Activated CD4-positive, alpha-beta T cell treated with anti-CD3 and anti-CD28 coated beads for 24 hours (primary cell): ENCODE measurements at regions not wholly inside any gene's neighbourhood (a gene's known extent, or its start where the extent isn't known, plus 50 kb on each side); places are given as distances from the start of the nearest gene placed in this dataset.
"Not testable (repeated sequence)": the region's sequence is repeated elsewhere in the genome, so short reads cannot be mapped to it uniquely, and the experiment has no call there.

Source experiments
- DNase-seq, 2 donors: peaks; one replicate each; pipeline ENCODE4 v3.0.0-alpha.2; 2020; ENCODE audit warnings: low read depth in 2 of 2

DNA sequence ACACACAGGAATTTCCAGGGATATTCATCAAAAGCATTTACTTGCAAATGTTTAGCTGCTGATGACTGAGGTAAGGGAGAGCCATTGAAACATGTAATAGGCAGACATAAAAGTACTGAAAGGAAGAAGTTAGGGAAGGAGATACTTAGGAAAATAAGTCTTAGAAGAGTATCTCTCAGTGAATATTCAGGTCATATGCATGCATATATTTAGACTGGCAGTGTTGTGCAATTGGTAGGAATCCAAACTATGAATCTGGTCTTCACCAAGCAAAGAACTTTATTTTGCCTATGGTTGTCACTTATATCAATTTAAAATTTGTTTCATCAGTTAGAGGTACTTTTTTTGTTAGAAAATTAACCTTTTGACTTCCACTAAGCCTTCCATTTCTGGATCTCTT, 1490.7 kb downstream of the SUCLG1 start:
- no peak for DNase-seq

DNA sequence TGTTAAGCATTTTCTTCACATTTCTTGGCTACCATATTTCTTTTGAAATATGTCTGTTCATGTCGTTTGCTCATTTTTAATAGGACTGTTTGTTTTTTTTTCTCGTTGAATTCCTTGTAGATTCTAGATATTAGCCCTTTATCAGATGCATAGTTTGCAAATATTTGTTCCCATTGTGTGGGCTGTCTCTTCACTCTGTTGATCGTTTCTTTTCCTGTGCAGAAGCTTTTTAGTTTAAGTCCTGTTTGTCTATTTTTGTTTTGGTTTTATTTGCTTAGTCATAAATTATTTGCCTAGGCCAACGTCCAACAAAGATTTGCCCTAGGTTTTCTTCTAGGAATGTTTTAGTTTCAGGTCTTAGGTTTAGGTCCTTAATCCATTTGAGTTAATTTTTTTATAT, 1494.7 kb downstream of the SUCLG1 start:
- DNase-seq, result no peak

GRCh38 chr2:82959727-82960126, 1499.4 kb downstream of the SUCLG1 start:
- no peak for DNase-seq

DNA sequence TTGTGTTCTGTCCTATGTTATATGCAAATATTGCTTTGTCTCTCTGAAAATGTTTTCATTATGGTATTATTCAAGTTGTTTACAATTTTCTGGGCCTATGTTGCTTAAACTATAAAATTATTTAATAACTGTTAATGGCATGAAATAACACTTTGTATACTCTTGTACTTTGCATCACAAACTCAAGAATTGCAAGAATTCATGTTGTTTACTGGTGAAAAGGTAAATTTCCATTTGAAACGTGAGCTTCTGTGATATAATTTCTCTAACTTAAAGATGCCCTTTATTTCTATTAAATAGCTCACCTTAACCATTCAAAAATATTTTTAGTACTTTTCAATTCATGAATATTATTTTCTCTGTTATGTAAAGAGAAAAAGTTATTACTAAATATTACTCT, 1504.2 kb downstream of the SUCLG1 start:
- no peak for DNase-seq

GRCh38 chr2:82939211-82939610, 1519.9 kb downstream of the SUCLG1 start:
- no peak for DNase-seq

DNA sequence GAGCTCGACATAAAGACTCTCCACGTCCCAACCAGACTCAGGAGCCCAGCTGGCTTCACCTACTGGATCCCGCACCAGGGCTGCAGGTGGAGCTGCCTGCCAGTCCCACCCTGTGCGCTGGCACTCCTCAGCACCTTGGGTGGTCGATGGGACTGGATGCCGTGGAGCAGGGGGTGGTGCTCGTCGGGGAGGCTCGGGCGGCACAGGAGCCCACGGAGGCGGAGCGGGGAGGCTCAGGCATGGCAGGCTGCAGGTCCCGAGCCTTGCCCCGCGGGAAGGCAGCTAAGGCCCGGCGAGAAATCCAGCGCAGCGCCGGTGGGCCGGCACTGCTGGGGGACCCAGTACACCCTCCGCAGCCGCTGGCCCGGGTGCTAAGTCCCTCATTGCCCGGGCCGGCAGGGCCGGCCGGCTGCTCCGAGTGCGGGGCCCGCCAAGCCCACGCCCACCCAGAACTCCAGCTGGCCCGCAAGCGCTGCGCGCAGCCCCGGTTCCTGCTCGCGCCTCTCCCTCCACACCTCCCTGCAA, 1520.7 kb downstream of the SUCLG1 start:
- not testable (repeated sequence) for DNase-seq

GRCh38 chr2:82913566-82913965, 1545.5 kb downstream of the SUCLG1 start:
- DNase-seq, result no peak

DNA sequence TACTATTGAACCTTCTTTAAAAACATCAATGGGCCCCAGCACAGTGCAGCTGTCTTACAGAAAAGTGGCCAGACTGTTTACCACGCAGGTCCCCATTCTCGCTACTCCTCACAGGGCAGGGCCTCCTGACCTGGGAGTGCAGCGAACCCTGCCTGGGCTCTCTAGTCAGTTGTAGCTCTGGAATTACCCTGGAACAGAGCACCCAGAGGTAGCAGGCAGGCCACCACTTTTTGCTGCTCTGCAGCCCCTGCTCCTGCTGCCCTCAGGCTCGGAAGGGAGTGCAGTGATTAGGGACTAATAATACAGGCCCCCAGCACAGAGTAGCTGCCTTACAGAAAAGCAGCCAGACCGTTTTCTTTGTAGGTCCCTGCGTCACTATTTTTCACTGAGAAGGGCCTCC, 1563.0 kb downstream of the SUCLG1 start:
- DNase-seq, result no peak

DNA sequence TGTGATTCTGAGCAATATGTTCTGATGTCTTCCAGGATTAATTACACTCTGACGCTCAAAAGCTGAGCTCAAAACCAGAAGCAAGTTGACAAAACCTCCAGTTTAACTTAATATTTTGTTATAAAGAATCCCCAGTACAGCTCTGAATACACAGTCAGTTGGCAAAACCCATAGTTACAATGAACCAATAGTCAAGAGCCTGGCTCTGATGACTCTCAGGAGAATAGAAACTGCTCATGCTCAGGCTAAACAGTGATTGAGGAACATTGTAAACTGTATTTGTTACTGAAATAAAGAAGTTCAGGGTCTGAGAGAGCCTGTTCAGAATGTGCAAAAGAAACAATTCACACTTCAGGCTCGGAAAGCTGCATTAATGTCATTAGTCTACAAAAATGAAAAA, 1565.9 kb downstream of the SUCLG1 start:
- DNase-seq, result no peak

DNA sequence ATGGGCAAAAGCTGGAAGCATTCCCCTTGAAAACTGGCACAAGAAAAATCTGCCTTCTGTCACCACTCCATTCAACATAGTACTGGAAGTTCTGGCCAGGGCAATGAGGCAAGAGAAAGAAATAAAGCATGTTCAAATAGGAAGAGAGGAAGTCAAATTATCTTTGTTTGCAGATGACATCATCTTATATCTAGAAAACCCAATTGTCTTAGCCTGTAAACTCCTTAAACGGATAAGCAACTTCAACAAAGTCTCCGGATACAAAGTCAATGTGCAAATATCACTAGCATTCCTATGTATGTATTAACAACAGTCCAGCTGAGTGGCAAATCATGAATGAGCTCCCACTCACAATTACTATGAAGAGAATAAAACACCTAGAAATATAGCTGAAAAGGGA, 1579.3 kb downstream of the SUCLG1 start:
- no peak for DNase-seq

- DNase-seq, result no peak
Measured at GRCh38 chr2:82875858-82876257, 1583.2 kb downstream of the SUCLG1 start.

DNA sequence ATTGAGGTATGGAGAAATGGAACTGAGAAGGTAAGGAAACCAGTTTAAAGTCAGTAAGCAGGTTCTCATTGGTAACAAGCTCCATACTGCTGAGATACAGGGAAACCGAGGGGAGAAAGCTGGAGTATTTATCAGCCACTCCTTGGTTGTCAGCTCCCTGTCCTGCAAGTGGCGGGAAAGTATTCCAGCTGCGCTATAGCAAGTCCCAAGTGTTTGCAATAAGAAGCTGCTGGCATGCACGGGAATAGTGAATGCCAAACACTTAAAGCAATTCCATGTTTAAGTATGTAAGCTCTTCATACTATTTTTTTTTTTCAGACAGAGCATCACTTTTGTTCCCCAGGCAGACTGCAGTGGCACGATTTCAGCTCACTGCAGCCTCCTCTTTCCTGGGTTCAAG, 1601.1 kb downstream of the SUCLG1 start:
- DNase-seq, result no peak

- DNase-seq, result no peak
Measured at GRCh38 chr2:82853299-82853698, 1605.8 kb downstream of the SUCLG1 start.

- DNase-seq, result no peak
Measured at GRCh38 chr2:82852787-82853186, 1606.3 kb downstream of the SUCLG1 start.

DNA sequence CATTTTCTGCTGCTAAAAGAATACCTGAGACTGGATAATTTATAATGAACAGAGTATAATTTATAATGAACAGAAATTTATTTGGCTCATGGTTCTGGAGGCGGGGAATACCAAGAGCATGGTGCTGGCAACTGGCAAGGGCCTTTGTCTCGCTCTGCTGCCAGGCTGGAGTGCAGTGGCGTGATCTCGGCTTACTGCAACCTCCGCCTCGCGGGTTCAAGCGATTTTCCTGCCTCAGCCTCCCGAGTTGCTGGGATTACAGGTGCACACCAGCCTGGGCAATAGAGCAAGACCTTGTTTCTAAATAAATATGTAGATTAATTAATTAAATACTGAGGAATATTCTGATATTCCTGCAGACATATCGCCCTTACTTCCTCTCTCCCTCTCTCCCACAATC, 1610.8 kb downstream of the SUCLG1 start:
- no peak for DNase-seq

GRCh38 chr2:82839036-82839435, 1620.0 kb downstream of the SUCLG1 start:
- no peak for DNase-seq

- DNase-seq, result no peak
Measured at GRCh38 chr2:82837588-82838304, 1621.3 kb downstream of the SUCLG1 start.

GRCh38 chr2:82834893-82835292, 1624.2 kb downstream of the SUCLG1 start:
- DNase-seq, result no peak

GRCh38 chr2:82827426-82827825, 1631.7 kb downstream of the SUCLG1 start:
- DNase-seq, result no peak

GRCh38 chr2:82826437-82826836, 1632.6 kb downstream of the SUCLG1 start:
- no peak for DNase-seq

DNA sequence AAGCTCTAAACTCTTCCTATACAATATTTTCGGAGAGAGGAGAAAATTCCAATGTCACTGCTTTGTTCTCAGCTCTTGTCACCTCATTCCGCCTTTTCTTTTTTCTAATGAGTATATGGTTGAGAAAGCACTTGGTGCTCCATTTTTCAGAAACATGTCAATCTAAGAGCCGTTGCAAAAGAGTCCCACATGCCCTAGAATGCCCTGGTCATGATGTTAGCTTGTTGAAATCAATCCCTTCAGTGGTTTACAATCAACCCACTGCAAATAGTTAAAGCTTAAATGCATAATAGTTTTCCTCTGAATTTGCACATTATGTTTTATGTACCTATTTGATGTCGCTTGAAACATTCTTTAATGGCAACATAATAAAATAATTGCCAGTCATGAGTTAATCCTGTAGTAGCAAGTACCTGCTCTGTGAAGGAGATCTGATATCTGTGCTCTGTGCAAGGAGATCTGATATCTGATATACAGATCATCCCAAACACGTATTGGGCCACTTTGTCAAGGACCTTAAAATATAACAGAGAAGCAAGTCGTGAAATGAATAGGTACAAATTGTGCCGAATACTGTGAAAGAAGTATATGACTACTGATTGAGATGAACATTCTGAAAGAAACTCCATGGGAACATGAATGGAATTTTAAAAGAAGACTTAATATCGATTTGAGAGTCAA, 1633.5 kb downstream of the SUCLG1 start:
- DNase-seq, result no peak

DNA sequence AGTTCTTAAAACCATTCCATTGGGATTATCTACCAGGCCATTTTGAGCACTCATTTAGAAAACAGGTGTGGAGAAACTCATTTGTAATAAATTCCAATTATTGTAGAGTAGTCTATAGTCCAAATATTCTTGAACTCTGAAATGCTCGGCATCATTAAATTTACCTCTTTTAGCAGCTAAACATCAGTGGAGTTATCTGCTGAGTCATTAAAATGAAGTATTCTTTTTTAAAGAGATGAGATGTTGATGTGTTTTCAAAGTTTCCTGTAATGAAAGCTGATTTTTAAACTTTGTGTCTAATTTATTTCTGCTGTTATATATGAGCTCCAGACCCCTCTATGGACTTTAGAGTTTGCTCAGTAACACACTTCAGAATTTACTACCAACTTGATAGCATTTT, 1635.2 kb downstream of the SUCLG1 start:
- no peak for DNase-seq

DNA sequence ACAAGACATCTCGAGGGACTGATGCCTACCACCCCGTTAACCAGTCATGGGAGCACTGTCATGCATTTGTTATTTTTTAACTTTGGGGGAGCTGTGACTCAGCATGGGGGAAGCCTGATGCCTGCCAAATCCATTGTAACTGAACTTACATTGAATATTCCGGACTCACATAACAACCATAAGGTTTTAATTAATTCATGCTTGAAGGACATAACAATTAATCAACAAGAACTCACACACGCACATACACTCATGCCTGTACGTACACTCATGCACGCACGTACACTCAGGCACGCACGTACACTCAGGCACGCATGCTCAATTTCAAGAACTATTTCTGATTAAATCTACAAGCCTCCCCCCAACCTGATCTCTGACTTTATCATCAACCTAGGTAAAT, 1639.1 kb downstream of the SUCLG1 start:
- DNase-seq, result no peak
